Occipital lobe (tissue), 1 donor: ENCODE measurements at regions not wholly inside any gene's neighbourhood (a gene's known extent, or its start where the extent isn't known, plus 50 kb on each side); places are given as distances from the start of the nearest gene placed in this dataset.

ENCODE experiments used
- DNase-seq: peaks from one replicate; lab custom pipeline; 2025; lab: John Stamatoyannopoulos, UW

GRCh38 chr15:98195796-98196195, 235.3 kb downstream of the ARRDC4 start:
- DNase-seq = no peak

- DNase-seq = no peak
Measured at GRCh38 chr15:98196371-98196770, 235.9 kb downstream of the ARRDC4 start.

GRCh38 chr15:98202256-98202655, 241.8 kb downstream of the ARRDC4 start:
- DNase-seq = no peak

GRCh38 chr15:98203872-98204660, 243.6 kb downstream of the ARRDC4 start:
- no peak for DNase-seq

GRCh38 chr15:98207928-98208327, 247.4 kb downstream of the ARRDC4 start:
- DNase-seq = no peak

- DNase-seq = no peak
Measured at GRCh38 chr15:98213346-98213979, 253.0 kb downstream of the ARRDC4 start.

GRCh38 chr15:98216166-98216565, 255.7 kb downstream of the ARRDC4 start:
- DNase-seq = no peak

GRCh38 chr15:98217356-98217755, 256.9 kb downstream of the ARRDC4 start:
- DNase-seq = no peak

- no peak for DNase-seq
Measured at GRCh38 chr15:98221144-98221543, 260.6 kb downstream of the ARRDC4 start.

- no peak for DNase-seq
Measured at GRCh38 chr15:98221577-98221976, 261.1 kb downstream of the ARRDC4 start.

GRCh38 chr15:98226149-98226548, 265.6 kb downstream of the ARRDC4 start:
- DNase-seq = no peak

- DNase-seq = no peak
Measured at GRCh38 chr15:98226578-98226977, 266.1 kb downstream of the ARRDC4 start.

GRCh38 chr15:98228846-98229245, 268.3 kb downstream of the ARRDC4 start:
- no peak for DNase-seq

- DNase-seq = no peak
Measured at GRCh38 chr15:98230975-98231374, 270.5 kb downstream of the ARRDC4 start.

- DNase-seq = no peak
Measured at GRCh38 chr15:98231696-98232440, 271.4 kb downstream of the ARRDC4 start.

GRCh38 chr15:98232761-98233160, 272.3 kb downstream of the ARRDC4 start:
- DNase-seq = no peak

- no peak for DNase-seq
Measured at GRCh38 chr15:98233873-98234272, 273.4 kb downstream of the ARRDC4 start.

GRCh38 chr15:98240303-98240702, 279.8 kb downstream of the ARRDC4 start:
- DNase-seq = no peak

GRCh38 chr15:98241032-98241554, 280.6 kb downstream of the ARRDC4 start:
- no peak for DNase-seq

GRCh38 chr15:98257290-98257689, 296.8 kb downstream of the ARRDC4 start:
- no peak for DNase-seq

- no peak for DNase-seq
Measured at GRCh38 chr15:98263787-98264186, 303.3 kb downstream of the ARRDC4 start.

- DNase-seq = no peak
Measured at GRCh38 chr15:98266295-98266694, 305.8 kb downstream of the ARRDC4 start.
